IMR-90 (cell line): ENCODE measurements at regions not wholly inside any gene's neighbourhood (a gene's known extent, or its start where the extent isn't known, plus 50 kb on each side); places are given as distances from the start of the nearest gene placed in this dataset.

Experiments used
- ATAC-seq: fragments of 200-7000 bp; cut with Tn5 transposase; 2 replicates; pipeline ENCODE4 v1.9.1; 2020; ENCODE audit warnings: low read depth, mild to moderate bottlenecking, moderate library complexity
- BruUV-seq: library from RNA; stranded (reverse); fragments of 400-500 nt; replicated peaks from 2 replicates; lab custom pipeline; 2021; lab: Mats Ljungman, UMichigan
- CTCF ChIA-PET: fragments of 300-600 bp; formaldehyde crosslinking; extraction: SDS; loops from one replicate; lab custom pipeline; 2021; ENCODE audit warnings: antibody characterized with exemption; lab: Yijun Ruan, JAX
- POLR2A ChIA-PET: fragments of 300-600 bp; sonication (Branson Sonifier 250); formaldehyde crosslinking; loops from one replicate; lab custom pipeline; 2022; ENCODE audit warnings: antibody characterized with exemption; ENCODE audit not compliant: unreplicated experiment; lab: Charles Lee
- DNase-seq: peaks from one replicate; pipeline ENCODE4 v3.0.0; 2013
- H2AFZ ChIP-seq: replicated peaks from 2 replicates; pipeline ENCODE3; 2013; ENCODE audit warnings: low read length, mild to moderate bottlenecking; ENCODE audit not compliant: poor library complexity
- H2AK5ac ChIP-seq: 2 replicates; pipeline ENCODE4 v1.6.1; 2013; ENCODE audit warnings: low read depth, low read length, inconsistent platforms
- H2AK9ac ChIP-seq: replicated peaks from 2 replicates; pipeline ENCODE3; 2013; ENCODE audit warnings: mild to moderate bottlenecking, low read depth, low read length, moderate library complexity; ENCODE audit not compliant: poor library complexity
- H2BK120ac ChIP-seq: 2 replicates; pipeline ENCODE4 v1.6.1; 2013; ENCODE audit warnings: low read depth, low read length, inconsistent platforms
- H2BK15ac ChIP-seq: 3 replicates; pipeline ENCODE4 v1.6.1; 2013; ENCODE audit warnings: low read depth, low read length, inconsistent platforms
- H2BK20ac ChIP-seq: 2 replicates; pipeline ENCODE4 v1.6.1; 2013; ENCODE audit warnings: low read depth, mild to moderate bottlenecking, inconsistent platforms, low read length, moderate library complexity
- H2BK5ac ChIP-seq: 2 replicates; pipeline ENCODE4 v1.6.1; 2013; ENCODE audit warnings: mild to moderate bottlenecking, low read depth, low read length, inconsistent platforms; ENCODE audit not compliant: poor library complexity, severe bottlenecking
- H3K14ac ChIP-seq: replicated peaks from 2 replicates; pipeline ENCODE4 v1.6.1; 2013; ENCODE audit warnings: low read depth, low read length, inconsistent platforms
- H3K18ac ChIP-seq: 2 replicates; pipeline ENCODE4 v1.6.1; 2013; ENCODE audit warnings: low read depth, low read length, control low read depth
- H3K23ac ChIP-seq: 2 replicates; pipeline ENCODE4 v1.6.1; 2013; ENCODE audit warnings: low read depth, low read length, inconsistent platforms
- H3K27ac ChIP-seq: 2 replicates; pipeline ENCODE4 v1.5.1; 2013; ENCODE audit warnings: mild to moderate bottlenecking, control low read depth, low read length; ENCODE audit not compliant: insufficient read depth
- H3K27me3 ChIP-seq: 2 replicates; pipeline ENCODE4 v1.6.1; 2013; ENCODE audit warnings: low read length; ENCODE audit not compliant: control insufficient read depth, insufficient read depth
- H3K36me3 ChIP-seq: 2 replicates; pipeline ENCODE4 v1.6.1; 2013; ENCODE audit warnings: low read length, mixed read lengths; ENCODE audit not compliant: control insufficient read depth, insufficient read depth
- H3K4ac ChIP-seq: 2 replicates; pipeline ENCODE4 v1.6.1; 2013; ENCODE audit warnings: low read depth, low read length, inconsistent platforms
- H3K4me1 ChIP-seq: 2 replicates; pipeline ENCODE4 v1.6.1; 2013; ENCODE audit warnings: low read length, mixed read lengths; ENCODE audit not compliant: control insufficient read depth, insufficient read depth
- H3K4me2 ChIP-seq: 2 replicates; pipeline ENCODE4 v1.6.1; 2013; ENCODE audit warnings: low read depth, mild to moderate bottlenecking, control low read depth, low read length, moderate library complexity
- H3K4me3 ChIP-seq: 2 replicates; pipeline ENCODE4 v1.5.1; 2013; ENCODE audit warnings: low read depth, mild to moderate bottlenecking, control low read depth, low read length, moderate library complexity; ENCODE audit not compliant: insufficient read depth
- H3K56ac ChIP-seq: 2 replicates; pipeline ENCODE4 v1.6.1; 2013; ENCODE audit warnings: low read length, inconsistent platforms; ENCODE audit not compliant: insufficient read depth; ENCODE audit errors: extremely low read depth
- H3K79me1 ChIP-seq, 2 experiments: 2 replicates each; pipeline ENCODE4 v1.6.1; 2013; ENCODE audit warnings: low read length in 2 of 2, inconsistent platforms in 1 of 2, low read depth in 1 of 2
- H3K9ac ChIP-seq: 2 replicates; pipeline ENCODE4 v1.6.1; 2013; ENCODE audit warnings: low read depth, low read length, control low read depth
- H3K9me1 ChIP-seq: 2 replicates; pipeline ENCODE4 v1.6.1; 2013; ENCODE audit warnings: low read length, inconsistent platforms; ENCODE audit not compliant: insufficient read depth
- H3K9me3 ChIP-seq: 2 replicates; pipeline ENCODE4 v1.6.1; 2013; ENCODE audit warnings: low read length; ENCODE audit not compliant: control insufficient read depth, insufficient read depth
- H4K20me1 ChIP-seq: 2 replicates; pipeline ENCODE4 v1.6.1; 2013; ENCODE audit warnings: low read length, inconsistent platforms; ENCODE audit not compliant: insufficient read depth
- H4K5ac ChIP-seq: 2 replicates; pipeline ENCODE4 v1.6.1; 2013; ENCODE audit warnings: mild to moderate bottlenecking, low read depth, low read length, control low read depth
- H4K8ac ChIP-seq, 2 experiments: 2 replicates each; pipeline ENCODE4 v1.6.1; 2013; ENCODE audit warnings: low read depth in 2 of 2, low read length in 2 of 2, control low read depth in 1 of 2, inconsistent platforms in 1 of 2
- H4K91ac ChIP-seq: 2 replicates; pipeline ENCODE4 v1.6.1; 2013; ENCODE audit warnings: low read depth, low read length, inconsistent platforms; ENCODE audit not compliant: insufficient read depth
- BHLHE40 ChIP-seq: fragments of 150-350 bp; IDR thresholded peaks from 2 replicates; pipeline ENCODE4 v1.6.1; 2016; ENCODE audit warnings: mild to moderate bottlenecking, low read depth, low read length
- FOS ChIP-seq: fragments of 150-350 bp; IDR thresholded peaks from 2 replicates; pipeline ENCODE4 v1.6.1; 2016; ENCODE audit warnings: low read depth, low read length
- MAFK ChIP-seq: IDR thresholded peaks from 2 replicates; pipeline ENCODE4 v1.6.1; 2012; ENCODE audit warnings: low read depth, low read length, improper control_type of control experiment
- MAZ ChIP-seq: IDR thresholded peaks from 2 replicates; pipeline ENCODE4 v1.6.1; 2012; ENCODE audit warnings: low read depth, mild to moderate bottlenecking, low read length, improper control_type of control experiment, moderate library complexity, borderline replicate concordance
- MXI1 ChIP-seq: IDR thresholded peaks from 2 replicates; pipeline ENCODE4 v1.6.1; 2012; ENCODE audit warnings: low read depth, mild to moderate bottlenecking, low read length, moderate library complexity, borderline replicate concordance
- NFE2L2 ChIP-seq: fragments of 150-350 bp; IDR thresholded peaks from 2 replicates; pipeline ENCODE4 v1.6.1; 2016; ENCODE audit warnings: low read depth, mild to moderate bottlenecking, low read length
- RAD21 ChIP-seq: IDR thresholded peaks from 2 replicates; pipeline ENCODE4 v1.6.1; 2012; ENCODE audit warnings: low read length, improper control_type of control experiment
- SMC3 ChIP-seq: fragments of 150-350 bp; IDR thresholded peaks from 2 replicates; pipeline ENCODE4 v1.6.1; 2016; ENCODE audit warnings: low read depth, mild to moderate bottlenecking, antibody characterized with exemption, low read length, moderate library complexity
- WGBS, 2 experiments: methylation state at CpG; one replicate each; pipeline versions ENCODE4 v1.1.5 to v1.1.7; 2013; ENCODE audit warnings: missing lambda C conversion rate in 2 of 2; ENCODE audit not compliant: insufficient read length in 1 of 2; ENCODE audit errors: extremely low coverage in 2 of 2; 5-methylcytosine and 5-hydroxymethylcytosine counted together
- dilution Hi-C: fragments of 300-500 bp; cut with HindIII; formaldehyde crosslinking; loops from one replicate; pipeline ENCODE4 v1.14.3; 2018; ENCODE audit warnings: low sequenced_read_pairs; ENCODE audit not compliant: unreplicated experiment
- in situ Hi-C: fragments of 300-500 bp; cut with MboI; formaldehyde crosslinking; loops from 3 replicates; pipeline ENCODE4 v1.14.3; 2019; ENCODE audit warnings: low sequenced_read_pairs, inconsistent platforms, mixed read lengths
- intact Hi-C: fragments of 100-400 bp; cut with micrococcal nuclease; formaldehyde crosslinking; loops from 2 replicates; pipeline ENCODE4 v1.10.0; 2022
- TF ChIP-seq, protein P1 (sequence below): fragments of 150-350 bp; IDR thresholded peaks from 2 replicates; pipeline ENCODE4 v1.6.1; 2017; ENCODE audit warnings: mild to moderate bottlenecking, antibody characterized with exemption, low read length, low read depth

GRCh38 chr14:106269451-106270204, 743.2 kb downstream of the TMEM121 start:
- BruUV-seq, result no TSS peak
- H2AK9ac ChIP-seq, result no peak overlapping the region
- H3K4me2 ChIP-seq, result no peak overlapping the region
- H4K20me1 ChIP-seq, result no peaks in the 10 kb centered on the region
- POLR2A ChIA-PET, result no interaction called here
- no peak overlapping the region for H3K4me3 ChIP-seq
- no peak overlapping the region for H4K8ac ChIP-seq
- no peak overlapping the region for H2BK20ac ChIP-seq
- 68% methylated on average over 4 of the region's 12 CpGs; no CpG with 5 or more reads in 1 of the 2 experiments for WGBS, 2 experiments
- CTCF ChIA-PET, result no interaction called here
- no peak overlapping the region for H3K18ac ChIP-seq
- no peak overlapping the region for H2BK120ac ChIP-seq
- no peaks in the 10 kb centered on the region for H3K4me1 ChIP-seq
- no peak for DNase-seq
- no peak overlapping the region for H2AFZ ChIP-seq
- no peak for TF ChIP-seq FOS
- TF ChIP-seq, protein P1, sequence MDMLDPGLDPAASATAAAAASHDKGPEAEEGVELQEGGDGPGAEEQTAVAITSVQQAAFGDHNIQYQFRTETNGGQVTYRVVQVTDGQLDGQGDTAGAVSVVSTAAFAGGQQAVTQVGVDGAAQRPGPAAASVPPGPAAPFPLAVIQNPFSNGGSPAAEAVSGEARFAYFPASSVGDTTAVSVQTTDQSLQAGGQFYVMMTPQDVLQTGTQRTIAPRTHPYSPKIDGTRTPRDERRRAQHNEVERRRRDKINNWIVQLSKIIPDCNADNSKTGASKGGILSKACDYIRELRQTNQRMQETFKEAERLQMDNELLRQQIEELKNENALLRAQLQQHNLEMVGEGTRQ, result no peak
- no peak for TF ChIP-seq MAFK
- TF ChIP-seq MAZ, result no peak
- TF ChIP-seq NFE2L2, result no peak
- TF ChIP-seq RAD21, result no peak
- no peak for TF ChIP-seq BHLHE40
- no peak for TF ChIP-seq SMC3
- no peak for TF ChIP-seq MXI1
- no peak overlapping the region for H3K9ac ChIP-seq
- peaks cover 29% of the 10 kb centered on the region for H3K9me3 ChIP-seq
- H3K23ac ChIP-seq, result no peak overlapping the region
- no peak overlapping the region for H3K4ac ChIP-seq
- H3K36me3 ChIP-seq, result no peaks in the 10 kb centered on the region
- H3K27me3 ChIP-seq, result no peaks in the 10 kb centered on the region
- H3K27ac ChIP-seq, result no peak overlapping the region
- no peak overlapping the region for H3K56ac ChIP-seq
- H4K5ac ChIP-seq, result no peak overlapping the region
- H2AK5ac ChIP-seq, result no peak overlapping the region
- no peak overlapping the region for H3K14ac ChIP-seq
- H4K91ac ChIP-seq, result no peak overlapping the region
- dilution Hi-C loops (no loop called here), intact Hi-C loops (loop anchor here (1.0 kb wide), 1 partner anchor 7 kb away; no protein-coding TSS in a partner anchor), in situ Hi-C loops (no loop called here)
- no peaks in the 10 kb centered on the region for H3K9me1 ChIP-seq
- no peak overlapping the region for H2BK5ac ChIP-seq
- ATAC-seq, result no peak
- no peaks in the 10 kb centered on the region for H3K79me1 ChIP-seq
- no peak overlapping the region for H2BK15ac ChIP-seq
